OCI-LY3 (cell line): ENCODE measurements at regions not wholly inside any gene's neighbourhood (a gene's known extent, or its start where the extent isn't known, plus 50 kb on each side); places are given as distances from the start of the nearest gene placed in this dataset.

Experiments
- H2AFZ ChIP-seq: fragments of 200-600, 300-600 bp; shearing (Covaris generic); 2 replicates; pipeline ENCODE4 v1.6.0; 2014; ENCODE audit warnings: antibody characterized with exemption, low read depth, low read length
- H3K27ac ChIP-seq: fragments of 200-600, 300-600 bp; sonication (generic); 2 replicates; pipeline ENCODE4 v1.5.1; 2014; ENCODE audit warnings: mild to moderate bottlenecking, low read length, moderate library complexity, mixed read lengths
- H3K27me3 ChIP-seq: fragments of 200-600, 300-600 bp; sonication (generic); 2 replicates; pipeline ENCODE4 v1.6.1; 2014; ENCODE audit warnings: low read depth, low read length, mixed read lengths
- H3K36me3 ChIP-seq: fragments of 200-600, 300-600 bp; sonication (generic); replicated peaks from 2 replicates; pipeline ENCODE3; 2014; ENCODE audit warnings: low read depth, low read length, mixed read lengths
- H3K4me1 ChIP-seq: fragments of 300-600, 200-600 bp; sonication (generic); 2 replicates; pipeline ENCODE4 v1.6.1; 2014; ENCODE audit warnings: low read length, mixed read lengths
- H3K4me2 ChIP-seq: fragments of 200-600, 300-600 bp; sonication (generic); 2 replicates; pipeline ENCODE4 v1.6.1; 2014; ENCODE audit warnings: low read length, mixed read lengths
- H3K4me3 ChIP-seq: fragments of 300-600, 200-600 bp; sonication (generic); 2 replicates; pipeline ENCODE4 v1.5.1; 2014; ENCODE audit warnings: antibody characterized with exemption, mild to moderate bottlenecking, low read length, moderate library complexity
- H3K79me2 ChIP-seq: fragments of 300-600, 200-600 bp; shearing (Covaris generic); 2 replicates; pipeline ENCODE4 v1.6.1; 2014; ENCODE audit warnings: mild to moderate bottlenecking, low read length, mixed read lengths
- H3K9ac ChIP-seq: fragments of 300-600, 200-600 bp; shearing (Covaris generic); 2 replicates; pipeline ENCODE4 v1.6.0; 2014; ENCODE audit warnings: mild to moderate bottlenecking, low read length, moderate library complexity
- H3K9me3 ChIP-seq: fragments of 200-600, 300-600 bp; shearing (Covaris generic); 2 replicates; pipeline ENCODE4 v1.6.1; 2014; ENCODE audit warnings: low read length, mixed read lengths; ENCODE audit not compliant: insufficient read depth
- H4K20me1 ChIP-seq: fragments of 200-600, 300-600 bp; sonication (generic); 2 replicates; pipeline ENCODE4 v1.6.1; 2016; ENCODE audit warnings: low read length, mixed read lengths; ENCODE audit not compliant: insufficient read depth
- CTCF ChIP-seq: fragments of 200-600, 300-600 bp; sonication (generic); IDR thresholded peaks from 2 replicates; pipeline ENCODE4 v1.5.1; 2014; ENCODE audit warnings: antibody characterized with exemption, low read length, low read depth
- EZH2phosphoT487 ChIP-seq: fragments of 200-600 bp; shearing (Covaris generic); IDR thresholded peaks from 2 replicates; pipeline ENCODE4 v1.6.1; 2018; ENCODE audit warnings: antibody characterized with exemption, mixed run types, low read depth

GRCh38 chr3:74801924-74802323, 187.5 kb upstream of the CNTN3 start:
- Histone ChIP-seq H3K27me3 (no peaks in the 10 kb centered on the region), H2AFZ (peak overlapping the region; percentile 4; the same call in 1 of the 2 replicates), H3K36me3 (no peaks in the 10 kb centered on the region), H3K27ac (no peak overlapping the region), H3K4me1 (no peaks in the 10 kb centered on the region), H3K9ac (no peak overlapping the region), H3K79me2 (no peaks in the 10 kb centered on the region), H3K9me3 (no peaks in the 10 kb centered on the region), H3K4me3 (no peak overlapping the region), H3K4me2 (no peak overlapping the region), H4K20me1 (no peaks in the 10 kb centered on the region)
- TF ChIP-seq EZH2phosphoT487: no peak
- no peak for TF ChIP-seq CTCF

- no peaks in the 10 kb centered on the region for H3K36me3 ChIP-seq
- no peak overlapping the region for H3K27ac ChIP-seq
- H4K20me1 ChIP-seq: no peaks in the 10 kb centered on the region
- H3K79me2 ChIP-seq: no peaks in the 10 kb centered on the region
- no peak overlapping the region for H3K4me2 ChIP-seq
- no peaks in the 10 kb centered on the region for H3K27me3 ChIP-seq
- no peak for TF ChIP-seq CTCF
- no peak for TF ChIP-seq EZH2phosphoT487
- no peaks in the 10 kb centered on the region for H3K4me1 ChIP-seq
- H2AFZ ChIP-seq: no peak overlapping the region
- H3K4me3 ChIP-seq: no peak overlapping the region
- H3K9ac ChIP-seq: no peak overlapping the region
- no peaks in the 10 kb centered on the region for H3K9me3 ChIP-seq
Measured at GRCh38 chr3:74789111-74789510, 174.7 kb upstream of the CNTN3 start.

GRCh38 chr3:74787011-74787410, 172.6 kb upstream of the CNTN3 start:
- H3K36me3 ChIP-seq: no peaks in the 10 kb centered on the region
- H3K27ac ChIP-seq: no peak overlapping the region
- no peaks in the 10 kb centered on the region for H3K27me3 ChIP-seq
- no peaks in the 10 kb centered on the region for H3K9me3 ChIP-seq
- no peaks in the 10 kb centered on the region for H3K4me1 ChIP-seq
- no peaks in the 10 kb centered on the region for H4K20me1 ChIP-seq
- H3K4me3 ChIP-seq: no peak overlapping the region
- no peak overlapping the region for H3K9ac ChIP-seq
- H3K4me2 ChIP-seq: no peak overlapping the region
- H2AFZ ChIP-seq: no peak overlapping the region
- H3K79me2 ChIP-seq: no peaks in the 10 kb centered on the region
- TF ChIP-seq CTCF (no peak), EZH2phosphoT487 (no peak)

- TF ChIP-seq CTCF (no peak), EZH2phosphoT487 (no peak)
- H3K9ac ChIP-seq: no peak overlapping the region
- H3K9me3 ChIP-seq: no peaks in the 10 kb centered on the region
- H3K4me2 ChIP-seq: no peak overlapping the region
- H3K4me1 ChIP-seq: peaks cover 17% of the 10 kb centered on the region
- no peaks in the 10 kb centered on the region for H4K20me1 ChIP-seq
- H3K36me3 ChIP-seq: no peaks in the 10 kb centered on the region
- H2AFZ ChIP-seq: no peak overlapping the region
- H3K27ac ChIP-seq: no peak overlapping the region
- H3K4me3 ChIP-seq: no peak overlapping the region
- no peaks in the 10 kb centered on the region for H3K79me2 ChIP-seq
- no peaks in the 10 kb centered on the region for H3K27me3 ChIP-seq
Measured at GRCh38 chr3:74771401-74771800, 156.9 kb upstream of the CNTN3 start.
